Omental fat pad (tissue), 3 donors: ENCODE measurements at regions not wholly inside any gene's neighbourhood (a gene's known extent, or its start where the extent isn't known, plus 50 kb on each side); places are given as distances from the start of the nearest gene placed in this dataset.
"Not testable (repeated sequence)": the region's sequence is repeated elsewhere in the genome, so short reads cannot be mapped to it uniquely, and the experiment has no call there.

Source experiments
- ATAC-seq: fragments of 150-250 bp; one replicate; pipeline ENCODE4 v1.9.1; 2016; ENCODE audit warnings: mild to moderate bottlenecking, moderate library complexity; ENCODE audit not compliant: low FRiP score
- DNase-seq: peaks from one replicate; pipeline ENCODE4 v3.0.0-alpha.2; 2019; ENCODE audit warnings: low spot score
- CTCF ChIP-seq, 3 donors: fragments of 450-650 bp; IDR thresholded peaks; one replicate each; pipeline ENCODE4 v1.5.1; 2016 to 2017; ENCODE audit warnings: antibody characterized with exemption in 3 of 3, mild to moderate bottlenecking in 3 of 3, moderate library complexity in 2 of 3

- no peak for TF ChIP-seq CTCF (IDR thresholded peaks at IDR 0.05)
- no peak for ATAC-seq
These were observed 384.8 kb downstream of the TFAP2B start for GRCh38 chr6:51203504-51203903.

GRCh38 chr6:51206686-51207085, 388.0 kb downstream of the TFAP2B start:
- not testable (repeated sequence) for ATAC-seq, DNase-seq

More at GRCh38 chr6:51203504-51203903, 384.8 kb downstream of the TFAP2B start:
- DNase-seq = no peak

- no peak for TF ChIP-seq CTCF (IDR thresholded peaks at IDR 0.05)
- ATAC-seq (no peak), DNase-seq (no peak)
These were observed 391.0 kb downstream of the TFAP2B start for GRCh38 chr6:51209651-51210050.

- TF ChIP-seq CTCF (IDR thresholded peaks at IDR 0.05) = no peak
- DNase-seq (no peak), ATAC-seq (no peak)
These were observed 395.1 kb downstream of the TFAP2B start for GRCh38 chr6:51213811-51214210.

- no peak for TF ChIP-seq CTCF (IDR thresholded peaks at IDR 0.05)
- no peak for ATAC-seq
- no peak for DNase-seq
These were observed 395.8 kb downstream of the TFAP2B start for GRCh38 chr6:51214442-51214841.

- no peak for ATAC-seq
- no peak for DNase-seq
- TF ChIP-seq CTCF (IDR thresholded peaks at IDR 0.05) = no peak
These were observed 399.5 kb downstream of the TFAP2B start for GRCh38 chr6:51218181-51218580.

- DNase-seq = not testable (repeated sequence)
These were observed 406.0 kb downstream of the TFAP2B start for GRCh38 chr6:51224580-51225240.

GRCh38 chr6:51241376-51241775, 422.7 kb downstream of the TFAP2B start:
- no peak for DNase-seq
- no peak for ATAC-seq
- no peak for TF ChIP-seq CTCF (IDR thresholded peaks at IDR 0.05)

More at GRCh38 chr6:51224580-51225240, 406.0 kb downstream of the TFAP2B start:
- ATAC-seq = not testable (repeated sequence)
